Endothelial cell of umbilical vein (primary cell): ENCODE measurements at regions not wholly inside any gene's neighbourhood (a gene's known extent, or its start where the extent isn't known, plus 50 kb on each side); places are given as distances from the start of the nearest gene placed in this dataset.

Experiments used
- BruUV-seq: library from RNA; stranded (reverse); fragments of 400-500 nt; replicated peaks from 2 replicates; lab custom pipeline; 2021; lab: Mats Ljungman, UMichigan
- CTCF ChIA-PET: fragments of 300-600, 350-600 bp; sonication (Branson Sonifier 250); formaldehyde crosslinking; loops from one replicate; lab custom pipeline; 2021; ENCODE audit warnings: antibody characterized with exemption, inconsistent platforms; lab: Charles Lee
- POLR2A ChIA-PET: fragments of 300-600, 350-600 bp; sonication (Branson Sonifier 250); formaldehyde crosslinking; loops from one replicate; lab custom pipeline; 2021; ENCODE audit warnings: antibody characterized with exemption, inconsistent platforms; lab: Charles Lee
- DNase-seq: peaks from one replicate; pipeline ENCODE4 v3.0.0-alpha.2; 2011; ENCODE audit warnings: low read depth, low spot score
- FAIRE-seq: peaks from 2 replicates; lab custom pipeline; 2011; peaks lifted over from hg19 to GRCh38; lab: Jason Lieb, UNC
- H2AFZ ChIP-seq: 2 replicates; pipeline ENCODE4 v1.6.0; 2012; ENCODE audit warnings: low read depth, low read length, control low read depth, inconsistent platforms
- H3K27ac ChIP-seq: 2 replicates; pipeline ENCODE4 v1.5.1; 2011; ENCODE audit warnings: low read depth, mild to moderate bottlenecking, control low read depth, low read length, moderate library complexity; ENCODE audit not compliant: insufficient read depth
- H3K27me3 ChIP-seq, 2 experiments: 2 replicates each; pipeline versions ENCODE4 v1.6.0 to v1.6.1; 2011; ENCODE audit warnings: low read length in 2 of 2, mixed read lengths in 1 of 2; ENCODE audit not compliant: control insufficient read depth in 2 of 2, insufficient read depth in 2 of 2
- H3K36me3 ChIP-seq, 2 experiments: 2 replicates in 1 of 2; 3 replicates in 1 of 2; pipeline ENCODE4 v1.5.1; 2011; ENCODE audit warnings: low read length in 2 of 2, mild to moderate bottlenecking in 1 of 2, moderate library complexity in 1 of 2; ENCODE audit not compliant: control insufficient read depth in 2 of 2, insufficient read depth in 2 of 2; ENCODE audit errors: extremely low read depth in 1 of 2
- H3K4me1 ChIP-seq: 3 replicates; pipeline ENCODE4 v1.5.1; 2011; ENCODE audit warnings: mild to moderate bottlenecking, low read length; ENCODE audit not compliant: control insufficient read depth, insufficient read depth; ENCODE audit errors: extremely low read depth
- H3K4me2 ChIP-seq: 2 replicates; pipeline ENCODE4 v1.6.1; 2011; ENCODE audit warnings: low read length, control low read depth, mixed read lengths; ENCODE audit not compliant: insufficient read depth
- H3K4me3 ChIP-seq, 3 experiments: fragments of 200-600 bp in 1 of 3; sonication (generic), shearing (Covaris generic) in 1 of 3; replicated peaks in 1 of 3; 2 replicates each; pipeline ENCODE4 v1.5.1; 2011 to 2016; ENCODE audit warnings: control low read depth in 3 of 3, low read length in 3 of 3, mild to moderate bottlenecking in 2 of 3, inconsistent platforms in 1 of 3, low read depth in 1 of 3, moderate library complexity in 1 of 3; ENCODE audit not compliant: insufficient read depth in 1 of 3
- H3K79me2 ChIP-seq: 2 replicates; pipeline ENCODE4 v1.6.0; 2012; ENCODE audit warnings: low read length, inconsistent platforms; ENCODE audit not compliant: control insufficient read depth, insufficient read depth
- H3K9ac ChIP-seq: replicated peaks from 2 replicates; pipeline ENCODE3; 2011; ENCODE audit warnings: low read length, control low read depth; ENCODE audit not compliant: insufficient read depth; ENCODE audit errors: extremely low read depth
- H3K9me1 ChIP-seq: replicated peaks from 3 replicates; pipeline ENCODE4 v1.6.0; 2011; ENCODE audit warnings: mild to moderate bottlenecking, low read length; ENCODE audit not compliant: control insufficient read depth, insufficient read depth; ENCODE audit errors: extremely low read depth
- H3K9me3 ChIP-seq: replicated peaks from 2 replicates; pipeline ENCODE4 v1.5.1; 2012; ENCODE audit warnings: low read length, inconsistent platforms; ENCODE audit not compliant: control insufficient read depth, insufficient read depth
- H4K20me1 ChIP-seq: replicated peaks from 2 replicates; pipeline ENCODE3; 2011; ENCODE audit warnings: mild to moderate bottlenecking, low read length; ENCODE audit not compliant: control insufficient read depth, insufficient read depth; ENCODE audit errors: extremely low read depth
- CTCF ChIP-seq, 2 donors: IDR thresholded peaks; 1 replicate in 1 of 2; 2 replicates in 1 of 2; pipeline ENCODE4 v1.5.1; 2011; ENCODE audit warnings: low read length in 2 of 2, mild to moderate bottlenecking in 2 of 2, moderate library complexity in 2 of 2, control low read depth in 1 of 2, inconsistent platforms in 1 of 2, low read depth in 1 of 2; ENCODE audit not compliant: insufficient read depth in 1 of 2; ENCODE audit errors: extremely low read depth in 1 of 2
- EZH2 ChIP-seq: IDR thresholded peaks from 2 replicates; pipeline ENCODE4 v1.6.1; 2012; ENCODE audit warnings: borderline replicate concordance, low read depth, mild to moderate bottlenecking, moderate library complexity, low read length, inconsistent platforms; ENCODE audit not compliant: severe bottlenecking
- FOS ChIP-seq: IDR thresholded peaks from 2 replicates; pipeline ENCODE4 v1.6.1; 2011; ENCODE audit warnings: mild to moderate bottlenecking, low read length, moderate library complexity, borderline replicate concordance; ENCODE audit not compliant: insufficient read depth
- GATA2 ChIP-seq: IDR thresholded peaks from 2 replicates; pipeline ENCODE4 v1.7.0; 2011; ENCODE audit warnings: low read depth, mild to moderate bottlenecking, moderate library complexity, mixed read lengths, low read length; ENCODE audit not compliant: insufficient read length, insufficient read depth
- JUN ChIP-seq: IDR thresholded peaks from 2 replicates; pipeline ENCODE4 v1.6.1; 2011; ENCODE audit warnings: borderline replicate concordance, low read depth; ENCODE audit not compliant: insufficient read length, insufficient read depth
- MAX ChIP-seq: IDR thresholded peaks from 2 replicates; pipeline ENCODE4 v1.6.1; 2011; ENCODE audit not compliant: insufficient read depth, insufficient read length
- MYC ChIP-seq: IDR thresholded peaks from one replicate; pipeline ENCODE4 v1.6.1; 2011; ENCODE audit warnings: mild to moderate bottlenecking, low read depth, low read length
- POLR2A ChIP-seq: IDR thresholded peaks from 2 replicates; pipeline ENCODE4 v1.6.1; 2012; ENCODE audit warnings: low read depth, mild to moderate bottlenecking, control low read depth, low read length
- POLR2AphosphoS5 ChIP-seq: IDR thresholded peaks from 2 replicates; pipeline ENCODE4 v1.6.1; 2012; ENCODE audit warnings: low read depth, mild to moderate bottlenecking, control low read depth, low read length, moderate library complexity; ENCODE audit not compliant: insufficient read depth
- dilution Hi-C: fragments of 300-500 bp; cut with MboI; formaldehyde crosslinking; loops from one replicate; pipeline ENCODE4 v1.15.0; 2019; ENCODE audit warnings: low sequenced_read_pairs; ENCODE audit not compliant: extremely low pct_ligation_motif_present
- intact Hi-C: fragments of 100-400 bp; cut with micrococcal nuclease; formaldehyde crosslinking; loops from one replicate; pipeline ENCODE4 v1.10.0; 2022

- no peak for FAIRE-seq
- Histone ChIP-seq H3K9ac (no peak overlapping the region), H3K27ac (no peak overlapping the region), H3K27me3 (no peaks in the 10 kb centered on the region), H3K36me3 (no peaks in the 10 kb centered on the region), H2AFZ (no peak overlapping the region), H3K4me3 (no peak overlapping the region), H3K9me1 (no peaks in the 10 kb centered on the region), H3K4me1 (no peaks in the 10 kb centered on the region), H4K20me1 (no peaks in the 10 kb centered on the region), H3K9me3 (no peaks in the 10 kb centered on the region), H3K79me2 (no peaks in the 10 kb centered on the region), H3K4me2 (no peak overlapping the region)
- TF ChIP-seq JUN = no peak
- no peak for TF ChIP-seq FOS
- no peak for TF ChIP-seq EZH2
- TF ChIP-seq CTCF (IDR thresholded peaks at IDR 0.05; ENCODE audit: extremely low read depth in 1 of 2, insufficient read depth in 1 of 2, low read depth in 1 of 2, low read length in 2 of 2) = no peak
- no peak for TF ChIP-seq POLR2AphosphoS5
- TF ChIP-seq POLR2A = no peak
- TF ChIP-seq GATA2 = no peak
- no peak for TF ChIP-seq MAX
- TF ChIP-seq MYC = no peak
- ChIA-PET POLR2A (no interaction called here), CTCF (interaction anchor here (0.9 to 1.2 kb wide), 2 partner anchors 9 to 13 kb away, joined by 3 read pairs; no protein-coding TSS in a partner anchor)
- dilution Hi-C loops = no loop called here
- intact Hi-C loops = loop anchor here (10.0 kb wide), 1 partner anchor 62 kb away; no protein-coding TSS in a partner anchor
- DNase-seq = no peak
- BruUV-seq = no TSS peak
These were observed 102.7 kb upstream of the MEIS2 start for GRCh38 chr15:37203050-37203449.
